GM21390 (cell line): ENCODE measurements at regions not wholly inside any gene's neighbourhood (a gene's known extent, or its start where the extent isn't known, plus 50 kb on each side); places are given as distances from the start of the nearest gene placed in this dataset.

Experiments
- ATAC-seq: cut with Tn5 transposase; IDR thresholded peaks from one replicate; pipeline ENCODE4 v1.9.1; 2021; ENCODE audit not compliant: unreplicated experiment

- ATAC-seq = peak; percentile 76
Measured at GRCh38 chr20:24773751-24774201, 175.3 kb upstream of the CST7 start.

DNA sequence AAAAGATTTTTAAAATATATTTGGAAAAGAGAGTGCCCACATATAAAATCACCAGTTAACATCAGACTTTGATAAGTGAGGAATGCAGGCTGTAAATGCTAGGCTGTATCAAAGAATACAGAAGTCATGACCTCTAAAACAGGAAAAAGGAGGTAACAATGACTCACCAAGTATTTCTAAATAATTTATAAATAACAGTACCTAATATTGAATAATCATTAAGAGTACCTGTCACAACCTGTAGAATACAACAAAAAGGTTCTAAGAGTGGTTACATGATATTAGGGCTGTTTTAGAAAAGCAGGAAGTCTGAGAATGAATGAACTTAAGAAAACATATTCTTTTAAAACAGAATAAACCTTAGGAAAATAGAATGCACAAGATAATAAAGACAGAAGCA, 173.1 kb upstream of the CST7 start:
- no peak for ATAC-seq

DNA sequence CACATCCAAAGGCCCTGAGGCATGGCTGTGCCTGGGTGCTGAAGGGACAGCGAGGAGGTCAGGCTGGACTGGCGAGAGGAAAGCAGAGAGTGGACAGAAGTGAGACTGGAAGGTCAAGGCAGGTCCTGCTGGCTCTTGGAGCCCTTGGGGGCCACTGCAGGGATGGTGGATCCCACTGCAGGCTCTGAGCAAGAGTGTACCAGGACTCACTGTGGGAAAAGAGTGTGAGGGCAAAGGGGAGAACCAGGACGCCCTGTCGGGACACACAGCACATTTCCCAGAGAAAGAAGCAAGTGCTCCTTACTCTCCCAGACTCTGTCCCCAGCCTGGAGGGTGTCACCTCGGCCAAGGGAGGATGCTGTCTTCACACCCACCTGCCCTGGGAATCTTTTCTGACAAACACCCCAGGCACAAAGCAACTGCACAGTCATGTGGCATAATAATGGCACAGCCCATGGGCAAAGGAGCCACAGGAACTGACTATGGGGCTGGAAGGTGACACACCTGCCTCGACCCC, 172.3 kb upstream of the CST7 start:
- ATAC-seq = no peak

DNA sequence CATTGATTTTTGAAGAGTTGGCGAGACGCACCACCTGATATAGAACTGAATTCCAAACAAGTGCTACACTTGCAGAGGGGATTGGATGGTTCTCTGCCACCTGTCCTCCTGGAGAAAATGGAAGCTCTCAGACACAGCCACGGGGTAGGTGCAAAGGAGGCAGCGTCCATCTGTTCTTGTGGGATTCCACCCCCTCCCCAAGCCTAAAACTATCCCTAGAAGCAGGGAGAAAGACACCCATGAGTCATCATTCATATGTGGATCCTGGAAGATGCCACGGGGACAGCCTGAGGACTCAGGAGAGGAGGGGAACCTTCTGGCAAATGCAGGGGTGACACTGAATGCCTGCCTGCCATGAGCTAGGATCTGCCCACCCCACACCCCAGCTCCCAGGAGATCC, 171.3 kb upstream of the CST7 start:
- ATAC-seq = no peak

- no peak for ATAC-seq
Measured at GRCh38 chr20:24778585-24779031, 170.5 kb upstream of the CST7 start.

DNA sequence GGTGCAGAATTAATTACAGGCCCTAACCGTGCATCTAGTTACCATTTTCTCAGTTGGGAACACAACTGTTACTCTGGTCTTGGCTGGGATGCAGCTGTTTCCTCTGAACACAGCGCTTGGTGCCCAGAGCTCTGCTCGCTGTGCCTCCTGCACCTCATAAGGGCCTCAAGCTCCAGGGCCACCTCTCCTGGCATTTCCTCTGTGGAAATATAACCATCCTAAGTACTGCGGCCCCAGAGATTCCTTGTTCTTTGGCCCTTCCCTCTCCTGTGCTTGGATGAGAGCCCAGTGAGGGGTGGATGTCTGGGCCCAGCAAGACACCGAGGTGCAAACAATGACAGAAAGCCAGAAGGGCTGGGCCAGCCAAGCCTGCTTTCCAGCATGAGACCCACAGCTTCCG, 169.9 kb upstream of the CST7 start:
- no peak for ATAC-seq

DNA sequence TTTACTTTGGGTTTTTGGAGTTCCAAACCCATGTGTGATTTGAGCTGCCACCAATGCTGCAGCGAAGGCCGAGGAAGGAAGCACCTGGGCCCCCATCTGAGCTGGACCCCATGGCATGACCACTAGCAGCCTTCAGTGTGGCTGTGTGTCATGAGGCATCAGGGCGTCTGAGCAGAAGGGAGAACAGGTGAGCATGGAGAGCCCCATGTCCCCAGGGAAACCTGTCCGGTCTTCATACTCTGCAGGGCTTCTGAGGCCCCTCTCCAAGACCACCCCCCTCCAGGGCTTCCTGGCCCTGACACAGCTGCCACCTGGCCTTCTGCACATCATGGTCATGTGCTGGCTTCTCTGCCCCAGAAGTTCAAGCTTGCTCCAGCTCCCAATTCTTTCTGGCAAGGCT, 169.1 kb upstream of the CST7 start:
- ATAC-seq = no peak

- ATAC-seq = no peak
Measured at GRCh38 chr20:24780674-24781417, 168.2 kb upstream of the CST7 start.

- ATAC-seq = no peak
Measured at GRCh38 chr20:24781418-24781980, 167.6 kb upstream of the CST7 start.

DNA sequence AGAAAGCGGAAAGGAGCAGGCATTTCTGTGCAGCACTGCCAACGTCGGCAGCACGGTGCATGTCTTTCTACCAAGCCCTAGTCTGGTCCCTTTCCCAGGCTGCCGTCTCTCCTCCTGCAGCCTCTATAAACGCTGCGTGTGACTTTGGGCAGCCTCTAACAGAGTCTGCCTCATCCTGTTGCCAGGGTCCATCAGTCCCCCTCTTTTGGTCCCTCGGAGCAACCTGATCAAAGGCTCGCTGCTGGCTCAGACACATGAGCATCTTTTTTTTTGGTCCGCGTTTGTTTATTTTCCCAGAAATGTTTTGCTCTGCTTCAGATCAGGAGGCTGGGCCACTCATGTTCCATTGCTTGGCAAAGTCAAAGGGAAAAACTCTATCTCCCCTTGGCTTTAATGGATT, 166.8 kb upstream of the CST7 start:
- no peak for ATAC-seq

DNA sequence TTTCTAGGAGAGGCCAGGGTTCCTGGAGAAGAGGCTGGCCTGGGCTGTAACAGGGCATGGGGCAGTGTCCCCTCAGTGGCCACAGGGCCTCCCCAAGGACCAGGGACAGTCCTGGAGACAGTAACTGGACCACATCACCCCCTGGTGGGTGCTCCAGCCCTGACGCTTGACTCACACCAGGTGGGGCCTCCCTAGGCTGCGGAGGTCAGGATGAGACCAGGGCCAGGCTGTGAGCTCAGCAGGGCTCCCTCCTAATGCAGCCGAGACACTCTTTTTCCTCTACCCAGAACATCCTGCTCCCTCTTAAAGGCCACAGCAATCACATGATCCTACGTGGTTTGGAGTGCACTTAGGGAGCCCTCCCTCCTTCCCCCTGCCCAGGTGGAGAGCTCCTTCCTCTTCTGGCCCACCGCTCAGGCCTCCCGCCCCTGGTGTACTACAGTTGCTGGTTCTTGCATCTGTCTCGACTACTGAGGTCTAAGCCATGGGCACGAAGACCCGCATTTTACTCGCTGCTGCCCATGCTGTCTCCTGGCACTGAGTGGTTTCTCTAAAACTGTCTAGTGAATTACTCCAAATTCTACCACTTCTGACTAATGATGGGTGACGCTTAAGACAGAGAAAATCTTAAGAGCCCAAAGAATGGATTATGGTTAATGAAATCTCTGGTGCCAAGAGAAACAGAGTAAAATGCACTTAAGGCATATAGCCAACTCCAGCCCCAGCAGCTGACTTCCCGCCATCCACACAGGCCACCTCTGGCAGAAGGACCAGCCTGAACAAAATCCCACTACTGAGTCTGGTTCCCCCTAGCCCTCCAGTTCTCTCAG, 166.1 kb upstream of the CST7 start:
- no peak for ATAC-seq

- ATAC-seq = peak; percentile 49
Measured at GRCh38 chr20:24783631-24784492, 165.2 kb upstream of the CST7 start.

GRCh38 chr20:24784607-24785006, 164.5 kb upstream of the CST7 start:
- no peak for ATAC-seq

- ATAC-seq = no peak
Measured at GRCh38 chr20:24785141-24786110, 163.6 kb upstream of the CST7 start.

- ATAC-seq = no peak
Measured at GRCh38 chr20:24786111-24786495, 163.0 kb upstream of the CST7 start.

- ATAC-seq = no peak
Measured at GRCh38 chr20:24786646-24787045, 162.4 kb upstream of the CST7 start.

DNA sequence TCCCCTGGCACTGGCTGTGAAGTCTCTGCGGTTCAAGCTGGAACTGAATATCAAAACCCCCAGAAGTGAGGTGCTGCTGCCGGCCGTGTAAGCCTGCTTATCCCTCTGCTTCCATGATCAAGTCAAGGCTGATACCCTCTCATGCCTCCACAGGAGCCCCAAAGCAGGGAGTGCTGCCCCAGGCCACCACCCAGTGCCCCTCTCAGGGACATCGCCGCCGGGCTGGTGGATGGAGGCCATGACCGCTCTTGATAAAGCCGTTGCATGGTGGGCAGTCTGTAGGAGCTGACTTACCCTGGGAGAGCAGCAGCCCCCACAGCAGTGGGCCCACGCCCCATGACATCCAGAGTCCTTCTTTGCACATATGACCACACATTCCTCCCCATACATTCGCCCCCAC, 162.0 kb upstream of the CST7 start:
- no peak for ATAC-seq

GRCh38 chr20:24787621-24788020, 161.4 kb upstream of the CST7 start:
- ATAC-seq = no peak

DNA sequence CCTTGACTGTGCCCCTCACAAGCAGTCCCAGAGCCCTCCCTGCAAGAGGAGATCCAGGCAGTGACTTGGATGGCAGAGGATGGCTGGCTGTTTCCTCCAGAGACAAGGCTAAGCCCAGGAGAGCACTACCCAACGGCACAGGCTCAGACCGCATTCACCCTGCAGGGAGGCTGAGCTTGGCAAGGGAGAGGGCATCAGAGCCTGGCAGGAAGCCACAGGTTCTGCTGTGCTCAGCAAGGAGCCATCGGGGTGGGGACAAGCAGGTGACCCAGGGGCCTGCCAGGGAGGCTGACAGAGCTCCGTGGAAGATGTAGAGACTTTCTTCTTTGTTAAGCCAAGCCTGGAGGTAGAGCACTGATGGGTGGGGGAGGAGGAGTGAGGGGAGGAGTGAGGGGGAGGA, 159.2 kb upstream of the CST7 start:
- no peak for ATAC-seq
